ENCODE measurements at regions not wholly inside any gene's neighbourhood (a gene's known extent, or its start where the extent isn't known, plus 50 kb on each side); places are given as distances from the start of the nearest gene placed in this dataset.

GRCh38 chr3:117398141-117398899 lies 688.7 kb downstream of the TUSC7 start:
- intact Hi-C loops (cut with micrococcal nuclease): no loop called here
- DNase-seq: no peak

GRCh38 chr3:117399311-117400078 lies 689.9 kb downstream of the TUSC7 start:
- intact Hi-C loops (cut with micrococcal nuclease): no loop called here
- H3K27me3 ChIP-seq (ENCODE audit: low read depth): peaks cover 3% of the 10 kb centered on the region
- no peaks in the 10 kb centered on the region for H3K4me1 ChIP-seq
- no peaks in the 10 kb centered on the region for H3K36me3 ChIP-seq
- DNase-seq: no peak
- no peak for TF ChIP-seq CTCF (IDR thresholded peaks at IDR 0.05; ENCODE audit: borderline replicate concordance)
- H3K9me3 ChIP-seq (replicated peaks): no peaks in the 10 kb centered on the region
- no peak overlapping the region for H3K27ac ChIP-seq (replicated peaks)
- H3K4me3 ChIP-seq: no peak overlapping the region

More at GRCh38 chr3:117398141-117398899, 688.7 kb downstream of the TUSC7 start:
- Histone ChIP-seq H3K4me3 (no peak overlapping the region), H3K4me1 (no peaks in the 10 kb centered on the region), H3K9me3 (replicated peaks) (no peaks in the 10 kb centered on the region), H3K27me3 (ENCODE audit: low read depth) (peaks cover 3% of the 10 kb centered on the region), H3K27ac (replicated peaks) (no peak overlapping the region), H3K36me3 (no peaks in the 10 kb centered on the region)
- TF ChIP-seq CTCF (IDR thresholded peaks at IDR 0.05; ENCODE audit: borderline replicate concordance): no peak

- H3K9me3 ChIP-seq (replicated peaks): no peaks in the 10 kb centered on the region
- no peak overlapping the region for H3K4me3 ChIP-seq
- TF ChIP-seq CTCF (IDR thresholded peaks at IDR 0.05; ENCODE audit: borderline replicate concordance): no peak
- no peaks in the 10 kb centered on the region for H3K36me3 ChIP-seq
- no peak overlapping the region for H3K27ac ChIP-seq (replicated peaks)
- no peaks in the 10 kb centered on the region for H3K4me1 ChIP-seq
- intact Hi-C loops (cut with micrococcal nuclease): no loop called here
- no peak for DNase-seq
- H3K27me3 ChIP-seq (ENCODE audit: low read depth): peaks cover under 1% of the 10 kb centered on the region
Observed at GRCh38 chr3:117400303-117400702, 690.7 kb downstream of the TUSC7 start.

- intact Hi-C loops (cut with micrococcal nuclease): no loop called here
- Histone ChIP-seq H3K36me3 (no peaks in the 10 kb centered on the region), H3K4me1 (no peaks in the 10 kb centered on the region), H3K27me3 (ENCODE audit: low read depth) (no peaks in the 10 kb centered on the region), H3K4me3 (no peak overlapping the region), H3K9me3 (replicated peaks) (no peaks in the 10 kb centered on the region), H3K27ac (replicated peaks) (no peak overlapping the region)
- no peak for DNase-seq
- TF ChIP-seq CTCF (IDR thresholded peaks at IDR 0.05; ENCODE audit: borderline replicate concordance): no peak
Observed at GRCh38 chr3:117404141-117404540, 694.6 kb downstream of the TUSC7 start.

- intact Hi-C loops (cut with micrococcal nuclease): no loop called here
- Histone ChIP-seq H3K36me3 (no peaks in the 10 kb centered on the region), H3K4me3 (no peak overlapping the region), H3K27me3 (ENCODE audit: low read depth) (no peaks in the 10 kb centered on the region), H3K27ac (replicated peaks) (no peak overlapping the region), H3K4me1 (no peaks in the 10 kb centered on the region), H3K9me3 (replicated peaks) (no peaks in the 10 kb centered on the region)
- TF ChIP-seq CTCF (IDR thresholded peaks at IDR 0.05; ENCODE audit: borderline replicate concordance): no peak
- no peak for DNase-seq
Observed at GRCh38 chr3:117404730-117405129, 695.2 kb downstream of the TUSC7 start.
